ENCODE measurements at regions not wholly inside any gene's neighbourhood (a gene's known extent, or its start where the extent isn't known, plus 50 kb on each side); places are given as distances from the start of the nearest gene placed in this dataset.

- TF ChIP-seq REST (IDR thresholded peaks at IDR 0.05; ENCODE audit: borderline replicate concordance) (no peak), EP300 (conservative IDR thresholded peaks at IDR 0.05; ENCODE audit: poor library complexity, severe bottlenecking) (no peak), CTCF (IDR thresholded peaks at IDR 0.05; ENCODE audit: poor library complexity, severe bottlenecking) (no peak), POLR2AphosphoS5 (IDR thresholded peaks at IDR 0.05) (no peak), MXI1 (conservative IDR thresholded peaks at IDR 0.05; ENCODE audit: poor library complexity, severe bottlenecking) (no peak), SMC3 (conservative IDR thresholded peaks at IDR 0.05; ENCODE audit: poor library complexity) (no peak), EZH2 (IDR thresholded peaks at IDR 0.05; ENCODE audit: borderline replicate concordance, insufficient read depth, low read length, poor library complexity, severe bottlenecking) (no peak), TAF1 (IDR thresholded peaks at IDR 0.05; ENCODE audit: low read depth) (no peak), RAD21 (conservative IDR thresholded peaks at IDR 0.05) (no peak)
- Histone ChIP-seq H3K9ac (ENCODE audit: low read length) (no peak overlapping the region), H3F3A (ENCODE audit: insufficient read depth, low read length, poor library complexity, severe bottlenecking) (no peaks in the 10 kb centered on the region)
Observed at GRCh38 chr14:101116065-101116464, 212.5 kb upstream of the RTL1 start.

GRCh38 chr14:101116486-101117130 lies 213.1 kb upstream of the RTL1 start:
- TF ChIP-seq EZH2 (IDR thresholded peaks at IDR 0.05; ENCODE audit: borderline replicate concordance, insufficient read depth, low read length, poor library complexity, severe bottlenecking): no peak
- TF ChIP-seq SMC3 (conservative IDR thresholded peaks at IDR 0.05; ENCODE audit: poor library complexity): no peak
- TF ChIP-seq REST (IDR thresholded peaks at IDR 0.05; ENCODE audit: borderline replicate concordance): no peak
- TF ChIP-seq MXI1 (conservative IDR thresholded peaks at IDR 0.05; ENCODE audit: poor library complexity, severe bottlenecking): no peak
- no peak for TF ChIP-seq RAD21 (conservative IDR thresholded peaks at IDR 0.05)
- TF ChIP-seq EP300 (conservative IDR thresholded peaks at IDR 0.05; ENCODE audit: poor library complexity, severe bottlenecking): no peak
- TF ChIP-seq CTCF (IDR thresholded peaks at IDR 0.05; ENCODE audit: poor library complexity, severe bottlenecking): no peak
- no peak for TF ChIP-seq POLR2AphosphoS5 (IDR thresholded peaks at IDR 0.05)
- no peak for TF ChIP-seq TAF1 (IDR thresholded peaks at IDR 0.05; ENCODE audit: low read depth)

More at GRCh38 chr14:101116065-101116464, 212.5 kb upstream of the RTL1 start:
- Histone ChIP-seq H3K79me2 (replicated peaks; ENCODE audit: insufficient read depth, low read length) (no peaks in the 10 kb centered on the region), H2AFZ (ENCODE audit: low read depth, low read length) (no peak overlapping the region), H3K4me3 (ENCODE audit: low read length) (no peak overlapping the region), H3K9me3 (ENCODE audit: low read length) (no peaks in the 10 kb centered on the region), H3K36me3 (ENCODE audit: insufficient read depth, low read length) (no peaks in the 10 kb centered on the region), H3K9me2 (ENCODE audit: insufficient read depth, low read length) (no peaks in the 10 kb centered on the region), H4K20me1 (ENCODE audit: insufficient read depth) (no peaks in the 10 kb centered on the region), H3K4me2 (ENCODE audit: low read length) (no peak overlapping the region), H3K27ac (ENCODE audit: low read length) (no peak overlapping the region), H3K27me3 (ENCODE audit: insufficient read depth, low read depth, low read length) (no peaks in the 10 kb centered on the region)

More at GRCh38 chr14:101116486-101117130, 213.1 kb upstream of the RTL1 start:
- Histone ChIP-seq H3K4me2 (ENCODE audit: low read length) (no peak overlapping the region), H3K79me2 (replicated peaks; ENCODE audit: insufficient read depth, low read length) (no peaks in the 10 kb centered on the region), H3K4me3 (ENCODE audit: low read length) (no peak overlapping the region), H3F3A (ENCODE audit: insufficient read depth, low read length, poor library complexity, severe bottlenecking) (no peaks in the 10 kb centered on the region), H3K9me2 (ENCODE audit: insufficient read depth, low read length) (no peaks in the 10 kb centered on the region), H3K36me3 (ENCODE audit: insufficient read depth, low read length) (no peaks in the 10 kb centered on the region), H2AFZ (ENCODE audit: low read depth, low read length) (no peak overlapping the region), H3K9me3 (ENCODE audit: low read length) (no peaks in the 10 kb centered on the region), H3K9ac (ENCODE audit: low read length) (no peak overlapping the region), H3K27ac (ENCODE audit: low read length) (no peak overlapping the region), H4K20me1 (ENCODE audit: insufficient read depth) (no peaks in the 10 kb centered on the region), H3K27me3 (ENCODE audit: insufficient read depth, low read depth, low read length) (no peaks in the 10 kb centered on the region)

All from neural cell (in vitro differentiated cells).